CD4-positive, alpha-beta memory T cell (primary cell): ENCODE measurements at regions not wholly inside any gene's neighbourhood (a gene's known extent, or its start where the extent isn't known, plus 50 kb on each side); places are given as distances from the start of the nearest gene placed in this dataset.
"Not testable (repeated sequence)": the region's sequence is repeated elsewhere in the genome, so short reads cannot be mapped to it uniquely, and the experiment has no call there.

Source experiments
- CTCF ChIA-PET: fragments of 350-600 bp; sonication (Branson Sonifier 250); formaldehyde crosslinking; loops from one replicate; lab custom pipeline; 2021; ENCODE audit warnings: inconsistent platforms; ENCODE audit not compliant: partially characterized antibody; lab: Charles Lee
- POLR2A ChIA-PET: fragments of 350-600 bp; sonication (Branson Sonifier 250); formaldehyde crosslinking; loops from one replicate; lab custom pipeline; 2021; ENCODE audit not compliant: partially characterized antibody; lab: Charles Lee
- DNase-seq, 5 donors: peaks; one replicate each; pipeline versions ENCODE4 v3.0.0 to v3.0.0-alpha.2; 2020 to 2022; ENCODE audit warnings: mixed read lengths in 1 of 5
- H3K27ac ChIP-seq: one replicate; pipeline ENCODE4 v1.7.0; 2013; ENCODE audit warnings: low read depth, low read length
- H3K27me3 ChIP-seq: 2 replicates; pipeline ENCODE4 v1.7.0; 2013; ENCODE audit warnings: mild to moderate bottlenecking, low read length, moderate library complexity; ENCODE audit not compliant: insufficient read depth
- H3K36me3 ChIP-seq: 2 replicates; pipeline ENCODE4 v1.7.0; 2013; ENCODE audit warnings: mild to moderate bottlenecking, low read length, moderate library complexity; ENCODE audit not compliant: insufficient read depth
- H3K4me1 ChIP-seq: 2 replicates; pipeline ENCODE4 v1.7.0; 2013; ENCODE audit warnings: mild to moderate bottlenecking, low read length, moderate library complexity; ENCODE audit not compliant: insufficient read depth
- H3K4me3 ChIP-seq, 2 donors: one replicate each; pipeline ENCODE4 v1.7.0; 2013; ENCODE audit warnings: low read length in 2 of 2, mild to moderate bottlenecking in 1 of 2
- H3K9me3 ChIP-seq, 2 donors: one replicate each; pipeline ENCODE4 v1.7.0; 2013; ENCODE audit warnings: low read length in 2 of 2, control low read depth in 1 of 2; ENCODE audit not compliant: control insufficient read depth in 1 of 2
- H3K27ac Mint-ChIP-seq, 7 donors: one replicate each; pipeline ENCODE4 v1.8.0; 2020 to 2021; ENCODE audit warnings: mixed read lengths in 7 of 7, mild to moderate bottlenecking in 6 of 7, inconsistent platforms in 3 of 7, moderate library complexity in 3 of 7
- H3K27me3 Mint-ChIP-seq, 2 donors: one replicate each; pipeline ENCODE4 v1.8.0; 2020 to 2021; ENCODE audit warnings: mixed read lengths in 2 of 2
- H3K36me3 Mint-ChIP-seq, 2 donors: one replicate each; pipeline ENCODE4 v1.8.0; 2020 to 2021; ENCODE audit warnings: mixed read lengths in 2 of 2, inconsistent platforms in 1 of 2, mild to moderate bottlenecking in 1 of 2
- H3K4me1 Mint-ChIP-seq, 4 donors: one replicate each; pipeline ENCODE4 v1.8.0; 2020 to 2021; ENCODE audit warnings: mixed read lengths in 4 of 4, mild to moderate bottlenecking in 1 of 4
- H3K4me3 Mint-ChIP-seq, 8 donors: one replicate each; pipeline ENCODE4 v1.8.0; 2020 to 2021; ENCODE audit warnings: mixed read lengths in 8 of 8, mild to moderate bottlenecking in 7 of 8, moderate library complexity in 6 of 8, inconsistent platforms in 3 of 8
- H3K9me3 Mint-ChIP-seq, 8 donors: one replicate each; pipeline ENCODE4 v1.8.0; 2020 to 2021; ENCODE audit warnings: mixed read lengths in 8 of 8, mild to moderate bottlenecking in 5 of 8, inconsistent platforms in 3 of 8, moderate library complexity in 1 of 8
- intact Hi-C: fragments of 100-400 bp; cut with micrococcal nuclease; formaldehyde crosslinking; loops from one replicate; pipeline ENCODE4 v1.15.1; 2023

DNA sequence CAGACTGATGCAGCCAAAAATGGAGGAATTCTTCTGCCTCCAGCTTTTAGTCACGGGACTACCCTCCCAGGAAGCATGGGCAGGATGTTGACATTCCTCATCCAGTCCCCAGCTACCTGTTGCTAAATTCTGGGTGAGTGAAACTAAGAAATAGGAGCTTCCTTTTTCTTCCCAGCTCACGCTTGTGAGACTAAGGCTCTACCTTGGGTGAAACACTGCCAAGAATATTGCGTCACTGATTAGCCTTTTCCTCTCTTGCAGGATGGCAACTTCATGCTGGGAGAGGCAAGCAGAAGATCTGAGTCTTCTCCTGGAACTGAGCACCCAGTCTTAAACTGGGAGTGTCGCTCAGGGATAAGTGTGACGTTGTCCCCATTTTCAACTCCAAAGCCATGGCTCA, 59.7 kb downstream of the RNU2-63P start:
- H3K27ac Mint-ChIP-seq, DNase-seq, H3K27ac ChIP-seq, CTCF ChIA-PET, intact Hi-C loops, H3K36me3 ChIP-seq, H3K27me3 ChIP-seq, H3K27me3 Mint-ChIP-seq, H3K4me3 ChIP-seq, H3K9me3 Mint-ChIP-seq, POLR2A ChIA-PET, H3K9me3 ChIP-seq, H3K4me1 ChIP-seq, H3K4me1 Mint-ChIP-seq, H3K36me3 Mint-ChIP-seq, H3K4me3 Mint-ChIP-seq: not testable (repeated sequence)

DNA sequence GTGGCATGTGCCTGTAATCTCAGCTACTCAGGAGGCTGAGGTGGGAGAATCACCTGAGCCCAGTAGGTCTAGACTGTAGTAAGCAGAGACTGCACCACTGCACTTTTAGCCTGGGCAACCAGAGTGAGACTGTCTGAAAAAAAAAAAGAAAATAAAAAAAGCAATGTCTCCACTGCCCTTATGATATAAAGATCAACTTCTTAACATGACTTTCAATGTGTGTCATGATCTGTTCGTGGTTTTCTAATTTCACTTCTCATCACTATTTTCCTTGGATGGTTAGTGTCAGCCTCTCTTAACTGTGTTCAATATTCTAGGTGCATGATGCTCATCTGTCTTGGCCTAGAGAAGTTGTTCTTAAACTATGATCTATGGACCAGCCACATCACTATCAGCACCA, 67.3 kb downstream of the RNU2-63P start:
- intact Hi-C loops, POLR2A ChIA-PET: not testable (repeated sequence)

DNA sequence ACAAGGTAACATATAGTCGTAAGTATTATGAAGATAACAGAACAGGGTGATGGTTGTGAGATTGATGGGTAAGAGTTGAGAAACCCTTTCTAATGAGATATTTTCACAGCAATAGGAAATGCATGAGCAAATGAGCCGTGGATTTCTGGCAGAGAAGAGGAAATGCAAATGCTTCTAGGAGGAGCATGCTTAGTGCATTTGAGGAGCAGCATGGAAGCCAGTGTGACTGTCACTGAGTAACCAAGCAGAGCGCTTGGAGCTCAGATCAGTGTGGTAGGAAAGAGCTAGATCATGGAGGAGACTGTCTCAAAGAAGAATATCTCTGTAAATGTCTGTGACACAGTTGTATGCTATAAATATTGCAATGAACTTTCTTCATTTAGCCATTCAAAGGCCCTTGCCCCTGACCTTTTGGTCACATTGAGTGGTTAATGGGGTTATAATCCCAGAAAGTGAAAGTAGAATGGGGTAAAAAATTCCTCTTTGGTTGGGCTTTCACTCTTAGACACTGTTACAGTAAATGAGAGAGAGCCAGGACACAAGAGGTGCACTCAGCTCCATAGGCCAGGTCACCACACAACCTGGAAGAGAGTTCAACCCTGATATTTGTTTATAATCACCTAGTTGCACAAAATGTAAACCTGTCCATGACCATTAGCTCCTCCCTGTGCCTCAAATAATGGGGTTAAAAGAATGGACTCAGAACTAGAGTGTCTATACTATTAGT, 69.5 kb downstream of the RNU2-63P start:
- POLR2A ChIA-PET, H3K36me3 ChIP-seq, H3K4me1 ChIP-seq, H3K27me3 ChIP-seq, intact Hi-C loops, H3K9me3 ChIP-seq, H3K4me3 ChIP-seq, H3K36me3 Mint-ChIP-seq, H3K4me3 Mint-ChIP-seq, CTCF ChIA-PET, H3K4me1 Mint-ChIP-seq, H3K27me3 Mint-ChIP-seq, DNase-seq, H3K9me3 Mint-ChIP-seq, H3K27ac Mint-ChIP-seq, H3K27ac ChIP-seq: not testable (repeated sequence)

More for the DNA sequence above, 67.3 kb downstream of the RNU2-63P start:
- H3K4me3 Mint-ChIP-seq, H3K27me3 Mint-ChIP-seq, CTCF ChIA-PET, H3K27ac Mint-ChIP-seq, H3K9me3 Mint-ChIP-seq, H3K4me1 Mint-ChIP-seq, H3K27me3 ChIP-seq, H3K27ac ChIP-seq, DNase-seq, H3K4me3 ChIP-seq, H3K4me1 ChIP-seq, H3K9me3 ChIP-seq, H3K36me3 ChIP-seq, H3K36me3 Mint-ChIP-seq: not testable (repeated sequence)

DNA sequence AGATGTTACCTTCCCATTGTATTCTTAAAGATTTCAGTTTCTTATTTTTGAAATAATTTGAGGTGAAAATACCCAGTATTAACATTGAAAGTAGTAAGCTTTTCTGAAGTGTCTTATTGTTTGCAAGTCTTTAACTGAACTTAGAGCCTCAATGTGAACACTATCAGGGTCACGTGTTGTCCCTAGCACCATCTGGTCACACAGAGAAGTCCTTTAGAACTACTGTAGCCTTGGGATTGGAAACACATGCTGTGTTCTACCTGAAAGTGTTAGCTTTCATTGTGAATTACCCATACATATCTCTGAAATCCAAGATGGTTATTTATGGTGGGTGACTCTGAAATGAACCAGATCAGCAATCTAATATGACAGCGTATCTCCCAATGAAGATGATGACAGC, 77.0 kb downstream of the RNU2-63P start:
- H3K36me3 ChIP-seq, intact Hi-C loops, H3K4me1 ChIP-seq, CTCF ChIA-PET, POLR2A ChIA-PET, H3K4me3 ChIP-seq, DNase-seq, H3K9me3 Mint-ChIP-seq, H3K27me3 Mint-ChIP-seq, H3K4me1 Mint-ChIP-seq, H3K27ac ChIP-seq, H3K27ac Mint-ChIP-seq, H3K27me3 ChIP-seq, H3K9me3 ChIP-seq, H3K36me3 Mint-ChIP-seq, H3K4me3 Mint-ChIP-seq: not testable (repeated sequence)

DNA sequence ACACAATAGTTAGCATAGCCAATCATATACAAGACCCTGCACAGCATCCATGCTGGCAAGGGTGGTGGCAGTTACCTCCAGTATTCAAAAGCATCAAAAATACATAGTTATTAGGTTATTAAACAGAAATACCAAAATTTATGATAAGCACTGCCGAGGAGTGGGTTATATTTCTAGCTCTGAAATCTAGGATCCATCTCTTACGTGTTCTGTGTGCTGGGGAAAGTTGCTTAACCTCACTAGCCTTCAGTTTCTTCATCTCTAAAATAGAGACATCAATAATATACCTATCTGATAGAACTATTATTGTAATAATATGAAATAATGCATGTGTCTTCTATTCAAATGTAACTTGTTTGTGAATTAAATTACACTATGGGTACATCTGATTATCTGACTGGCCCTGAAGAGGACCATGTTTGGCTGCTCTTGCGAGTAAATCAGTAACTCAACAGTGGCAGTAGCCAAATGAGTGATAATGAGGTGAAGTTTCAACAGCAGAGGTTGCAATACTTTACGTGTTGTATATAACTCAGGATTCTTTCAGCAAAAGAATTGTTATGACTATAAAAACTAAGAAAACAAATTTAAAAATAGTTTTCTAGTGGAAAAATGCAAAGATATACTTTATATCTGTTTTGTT, 93.5 kb upstream of the RGPD2 start:
- H3K4me3 ChIP-seq, H3K36me3 ChIP-seq, H3K27ac Mint-ChIP-seq, H3K9me3 ChIP-seq, H3K9me3 Mint-ChIP-seq, H3K36me3 Mint-ChIP-seq, H3K27me3 Mint-ChIP-seq, H3K4me1 ChIP-seq, H3K27ac ChIP-seq, H3K4me1 Mint-ChIP-seq, CTCF ChIA-PET, intact Hi-C loops, POLR2A ChIA-PET, H3K27me3 ChIP-seq, DNase-seq, H3K4me3 Mint-ChIP-seq: not testable (repeated sequence)

DNA sequence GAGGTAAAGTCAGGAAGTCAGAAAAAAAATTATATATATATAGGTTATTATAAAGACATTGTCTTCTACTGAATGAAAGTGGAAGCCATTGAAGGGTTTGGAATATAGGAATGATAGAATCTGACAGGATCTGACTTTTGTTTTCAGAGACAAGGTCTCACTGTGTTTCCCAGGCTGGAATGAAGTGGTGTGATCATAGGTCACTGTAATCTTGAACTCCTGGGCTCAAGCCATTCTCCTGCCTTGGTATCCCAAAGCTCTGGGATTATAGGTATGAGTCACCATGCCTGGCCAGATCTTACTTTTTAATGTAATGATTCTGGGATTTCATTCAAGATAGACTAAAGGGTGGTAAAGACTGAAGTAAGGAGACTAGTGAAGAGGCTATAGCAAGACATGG, 91.6 kb upstream of the RGPD2 start:
- DNase-seq, H3K36me3 ChIP-seq, H3K27me3 Mint-ChIP-seq, H3K9me3 ChIP-seq, H3K27ac Mint-ChIP-seq, H3K27ac ChIP-seq, H3K36me3 Mint-ChIP-seq, H3K27me3 ChIP-seq, CTCF ChIA-PET, intact Hi-C loops, H3K4me3 ChIP-seq, H3K4me1 ChIP-seq, H3K9me3 Mint-ChIP-seq, H3K4me3 Mint-ChIP-seq, H3K4me1 Mint-ChIP-seq, POLR2A ChIA-PET: not testable (repeated sequence)

DNA sequence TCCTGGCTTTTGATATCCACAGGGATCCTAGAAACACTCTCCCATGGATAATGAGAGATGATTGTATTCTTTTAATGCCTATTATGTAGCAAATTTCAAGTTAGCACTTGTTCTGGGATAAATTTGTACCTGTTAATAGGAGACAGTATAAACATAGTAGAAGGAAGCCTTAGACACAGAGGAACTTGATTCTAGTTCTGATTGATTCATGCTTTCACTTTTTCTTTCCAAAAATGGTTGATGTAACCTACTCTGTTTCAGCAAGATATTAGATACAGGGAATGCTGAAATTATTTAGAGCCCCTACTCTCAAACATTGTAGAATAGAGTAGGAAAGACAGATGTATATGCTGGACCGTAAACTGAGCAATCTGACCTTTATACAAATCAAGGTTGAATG, 85.3 kb upstream of the RGPD2 start:
- intact Hi-C loops, H3K4me1 Mint-ChIP-seq, H3K27me3 ChIP-seq, H3K36me3 Mint-ChIP-seq, DNase-seq, H3K9me3 ChIP-seq, H3K27me3 Mint-ChIP-seq, POLR2A ChIA-PET, H3K9me3 Mint-ChIP-seq, H3K4me1 ChIP-seq, CTCF ChIA-PET, H3K4me3 Mint-ChIP-seq, H3K4me3 ChIP-seq, H3K36me3 ChIP-seq, H3K27ac ChIP-seq: not testable (repeated sequence)
- H3K27ac Mint-ChIP-seq: peak overlapping the region in 1 of 7 donors; percentile 57

DNA sequence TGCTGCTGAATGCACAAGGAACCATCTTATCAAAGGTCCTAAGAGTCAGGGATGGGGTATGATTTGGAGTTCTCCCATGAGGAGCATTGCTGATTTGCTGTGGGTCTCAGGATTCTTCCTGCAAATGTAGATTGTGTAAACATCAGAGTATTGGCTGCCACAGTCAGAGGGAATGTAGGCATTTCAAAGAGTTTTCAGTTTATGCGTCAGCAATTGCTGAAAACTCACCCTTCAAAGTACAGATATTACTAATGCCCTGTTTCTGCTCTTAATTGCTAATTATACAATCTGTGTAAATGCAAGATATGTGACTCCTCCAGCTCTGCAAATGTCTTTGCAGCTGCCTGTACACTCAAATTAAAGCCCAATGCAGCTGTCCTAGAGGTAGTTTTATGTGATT, 83.4 kb upstream of the RGPD2 start:
- H3K4me1 Mint-ChIP-seq, H3K27ac ChIP-seq, H3K4me3 ChIP-seq, H3K9me3 ChIP-seq, CTCF ChIA-PET, H3K27me3 Mint-ChIP-seq, H3K9me3 Mint-ChIP-seq, H3K27me3 ChIP-seq, H3K36me3 ChIP-seq, intact Hi-C loops, H3K4me3 Mint-ChIP-seq, H3K27ac Mint-ChIP-seq, DNase-seq, H3K36me3 Mint-ChIP-seq, POLR2A ChIA-PET, H3K4me1 ChIP-seq: not testable (repeated sequence)
